HCEC 1CT (cell line): ENCODE measurements at regions not wholly inside any gene's neighbourhood (a gene's known extent, or its start where the extent isn't known, plus 50 kb on each side); places are given as distances from the start of the nearest gene placed in this dataset.
"Not testable (repeated sequence)": the region's sequence is repeated elsewhere in the genome, so short reads cannot be mapped to it uniquely, and the experiment has no call there.

Experiments used
- DNase-seq: peaks from one replicate; pipeline ENCODE4 v3.0.0-alpha.2; 2017

- no peak for DNase-seq
Measured at GRCh38 chrX:25130619-25131018, 114.9 kb upstream of the ARX start.

DNA sequence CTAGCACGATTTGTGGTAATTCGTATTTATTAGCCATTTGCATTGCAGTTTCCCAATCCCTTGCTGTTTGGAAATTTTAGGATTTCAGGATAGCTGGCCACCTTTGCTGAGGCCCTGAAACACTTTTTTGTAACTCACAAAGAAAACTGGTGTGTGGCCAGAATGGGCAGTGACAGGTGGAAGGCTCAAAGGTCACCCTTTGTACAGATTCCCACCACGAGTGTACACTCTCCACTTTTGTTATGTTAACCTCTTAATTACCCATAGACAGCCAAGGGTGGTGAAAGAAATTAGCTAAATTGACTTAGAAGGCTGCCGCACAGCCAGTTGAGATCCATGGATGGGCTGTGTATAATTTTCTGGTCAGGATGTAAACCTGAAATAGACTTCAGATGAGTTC is 109.7 kb upstream of the ARX start:
- no peak for DNase-seq

DNA sequence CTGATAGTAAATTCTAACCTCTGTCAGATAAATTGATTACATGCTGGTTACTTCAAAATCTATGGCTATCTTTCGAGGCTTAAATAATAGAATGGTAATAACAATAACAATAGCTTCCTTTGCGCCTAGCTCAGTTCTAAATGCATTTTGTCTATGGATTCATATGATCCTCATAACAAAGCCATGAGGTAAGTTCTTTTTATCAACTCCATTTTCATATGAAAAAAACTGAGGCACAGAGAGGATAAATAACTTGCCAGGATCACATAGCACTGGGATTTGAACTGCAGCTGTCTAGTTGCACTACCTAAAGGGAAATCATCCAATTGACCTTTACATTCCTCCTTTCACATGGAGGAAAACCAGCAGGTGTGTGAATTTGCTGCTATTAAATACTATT is 108.6 kb upstream of the ARX start:
- DNase-seq, result no peak

DNA sequence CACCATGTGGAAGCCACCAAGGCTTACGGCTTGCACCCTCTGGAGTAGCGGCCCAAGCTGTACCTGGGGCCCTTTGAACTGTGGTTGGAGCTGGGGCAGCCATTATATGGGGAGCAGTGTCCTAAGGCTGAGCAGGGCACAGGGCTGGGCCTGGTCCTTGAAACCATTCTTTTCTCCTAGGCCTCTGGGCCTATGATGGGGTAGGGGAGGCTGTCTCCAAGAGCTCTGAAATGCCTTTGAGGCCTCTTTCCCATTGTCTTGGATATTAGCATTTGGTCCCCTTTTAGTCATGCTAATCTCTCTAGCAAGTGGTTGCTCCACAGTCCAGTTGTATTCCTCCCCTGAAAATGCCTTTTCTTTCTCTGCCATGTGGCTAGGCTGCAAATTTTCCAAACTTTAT is 96.4 kb upstream of the ARX start:
- no peak for DNase-seq

DNA sequence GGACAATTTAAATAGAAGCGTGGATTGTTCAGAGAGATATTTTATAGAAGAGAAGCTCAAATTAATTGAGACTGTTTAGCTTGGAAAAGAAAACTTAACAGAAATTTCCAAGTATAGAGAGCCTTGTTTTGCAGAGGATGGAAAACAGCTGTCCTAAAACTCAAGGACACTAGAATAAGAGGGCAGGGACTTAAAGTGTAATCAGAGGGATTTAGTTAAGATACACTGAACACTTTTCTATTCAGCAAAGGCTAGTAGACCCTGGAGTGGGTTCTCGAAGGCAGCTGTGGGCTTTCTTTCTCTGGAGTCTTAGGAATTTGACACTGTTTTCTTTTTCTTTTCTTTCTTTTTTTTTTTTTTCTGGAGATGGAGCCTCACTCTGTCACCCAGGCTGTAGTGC is 92.7 kb upstream of the ARX start:
- DNase-seq, result no peak

DNA sequence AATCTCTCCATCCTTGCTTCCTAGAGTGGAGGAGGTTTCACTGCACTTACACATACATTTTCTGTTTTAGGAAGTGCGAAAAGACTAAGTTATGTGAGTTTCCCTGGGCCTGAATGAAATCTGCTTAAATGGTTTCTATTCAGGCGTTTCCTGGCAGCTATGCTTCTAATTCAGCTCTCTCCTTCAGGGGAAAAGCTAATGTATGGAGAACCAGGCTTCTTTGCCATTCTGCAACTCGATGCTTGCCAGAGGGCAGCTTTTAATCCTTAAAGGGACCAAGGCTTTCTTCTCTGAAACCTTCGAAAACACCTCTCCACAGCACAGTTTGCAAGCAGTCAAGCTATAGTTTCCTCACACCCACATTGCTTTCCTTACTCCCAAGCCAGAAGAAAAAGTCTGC is 89.5 kb upstream of the ARX start:
- no peak for DNase-seq

DNA sequence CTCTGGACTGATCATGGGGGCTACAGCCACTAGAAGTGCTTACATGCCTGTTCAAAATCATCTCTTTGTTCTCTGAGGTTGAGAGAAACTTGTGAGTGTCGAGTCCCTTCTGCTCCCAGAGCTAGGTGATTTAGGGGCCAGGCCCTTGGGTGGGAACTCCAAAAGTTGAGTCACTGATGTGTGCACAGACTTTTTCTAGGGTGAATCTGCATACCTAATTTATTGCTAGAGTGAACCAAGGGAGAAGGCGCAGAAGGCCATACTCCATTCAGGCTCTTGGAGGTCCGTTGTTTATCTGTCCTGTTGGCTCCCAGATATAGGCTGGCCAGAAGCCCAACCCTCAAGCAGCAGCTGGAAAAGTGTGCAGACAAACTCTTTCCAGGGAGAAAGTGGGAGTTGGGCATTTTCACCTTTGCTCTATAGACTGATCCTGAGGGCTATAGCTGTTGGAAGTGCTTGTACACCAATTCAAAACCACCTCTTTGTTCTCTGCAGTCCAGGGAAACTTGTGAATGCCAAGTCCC is 80.8 kb upstream of the ARX start:
- no peak for DNase-seq

DNA sequence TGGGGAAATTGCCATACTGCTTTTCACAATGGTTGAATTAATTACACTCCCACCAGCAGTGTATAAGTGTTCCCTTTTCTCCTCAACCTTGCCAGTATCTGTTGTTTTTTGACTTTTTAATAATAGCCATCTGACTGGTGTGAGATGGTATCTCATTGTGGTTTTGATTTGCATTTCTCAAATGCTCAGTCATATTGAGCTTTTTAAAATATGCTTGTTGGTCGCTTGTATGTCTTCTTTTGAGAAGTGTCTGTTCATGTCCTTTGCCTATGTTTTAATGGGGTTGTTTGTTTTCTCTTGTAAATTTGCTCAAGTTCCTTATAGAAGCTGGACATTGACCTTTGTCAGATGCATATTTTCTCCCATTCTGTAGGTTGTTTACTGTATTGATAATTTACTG is 75.4 kb upstream of the ARX start:
- DNase-seq, result not testable (repeated sequence)

DNA sequence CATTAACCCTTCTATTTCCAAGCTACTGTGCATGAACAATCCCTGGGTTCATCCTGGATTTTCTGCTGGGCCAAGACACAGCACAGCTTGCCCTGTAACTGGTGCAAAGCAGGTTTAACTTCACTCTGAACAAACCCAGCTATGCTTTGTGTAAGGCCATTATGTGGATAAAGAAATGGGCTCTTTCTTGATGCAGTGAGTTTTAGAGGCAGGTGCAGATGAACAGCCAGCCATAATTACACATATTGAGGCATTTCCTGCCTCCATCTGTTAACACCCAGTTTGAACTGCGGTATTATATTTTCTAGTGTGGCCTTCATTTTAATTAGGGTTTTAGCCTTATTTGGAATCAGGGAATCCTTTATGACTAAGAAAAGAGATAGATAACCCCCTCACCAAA is 68.7 kb upstream of the ARX start:
- no peak for DNase-seq

- DNase-seq, result no peak
Measured at GRCh38 chrX:25083661-25084060, 67.9 kb upstream of the ARX start.

- DNase-seq, result no peak
Measured at GRCh38 chrX:25079020-25079419, 63.3 kb upstream of the ARX start.

- no peak for DNase-seq
Measured at GRCh38 chrX:25076941-25077500, 61.3 kb upstream of the ARX start.

- DNase-seq, result no peak
Measured at GRCh38 chrX:25072247-25072646, 56.5 kb upstream of the ARX start.

DNA sequence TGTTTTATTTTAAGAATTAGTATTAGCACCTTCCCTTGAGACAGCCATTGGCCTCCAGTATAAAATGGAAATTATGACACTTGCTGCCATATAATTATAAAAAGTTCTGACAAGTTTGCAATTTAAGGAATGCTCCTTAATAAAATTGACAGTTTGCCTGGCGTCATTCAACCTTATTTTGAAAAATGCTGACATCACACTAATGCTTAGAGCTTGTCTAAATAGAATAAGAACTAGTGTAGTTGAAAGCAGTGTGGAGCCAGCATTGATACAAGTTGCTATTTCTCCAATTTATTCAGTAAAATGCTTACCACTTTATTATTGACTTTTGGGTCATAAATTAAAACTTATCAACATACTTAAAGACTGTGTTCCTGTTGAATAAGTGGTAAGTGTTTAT is 54.3 kb upstream of the ARX start:
- no peak for DNase-seq

DNA sequence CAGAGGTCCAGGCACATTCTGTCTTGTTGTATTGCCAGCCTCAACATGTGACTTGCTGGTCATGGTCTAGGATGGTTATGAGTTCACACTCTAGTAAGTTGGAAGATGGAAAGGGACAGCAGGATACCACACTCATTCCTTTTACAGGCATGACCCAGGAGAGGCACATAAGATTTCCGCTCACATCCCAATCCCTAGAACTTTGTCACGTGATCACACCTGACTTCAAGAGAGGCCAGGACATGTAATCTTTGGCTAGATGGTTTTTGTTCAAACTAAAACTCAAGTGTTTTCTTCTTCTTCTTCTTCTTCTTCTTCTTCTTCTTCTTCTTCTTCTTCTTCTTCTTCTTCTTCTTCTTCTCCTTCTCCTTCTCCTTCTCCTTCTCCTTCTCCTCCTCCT is 53.4 kb upstream of the ARX start:
- DNase-seq, result no peak

GRCh38 chrX:25068340-25068739 is 52.6 kb upstream of the ARX start:
- DNase-seq, result no peak

DNA sequence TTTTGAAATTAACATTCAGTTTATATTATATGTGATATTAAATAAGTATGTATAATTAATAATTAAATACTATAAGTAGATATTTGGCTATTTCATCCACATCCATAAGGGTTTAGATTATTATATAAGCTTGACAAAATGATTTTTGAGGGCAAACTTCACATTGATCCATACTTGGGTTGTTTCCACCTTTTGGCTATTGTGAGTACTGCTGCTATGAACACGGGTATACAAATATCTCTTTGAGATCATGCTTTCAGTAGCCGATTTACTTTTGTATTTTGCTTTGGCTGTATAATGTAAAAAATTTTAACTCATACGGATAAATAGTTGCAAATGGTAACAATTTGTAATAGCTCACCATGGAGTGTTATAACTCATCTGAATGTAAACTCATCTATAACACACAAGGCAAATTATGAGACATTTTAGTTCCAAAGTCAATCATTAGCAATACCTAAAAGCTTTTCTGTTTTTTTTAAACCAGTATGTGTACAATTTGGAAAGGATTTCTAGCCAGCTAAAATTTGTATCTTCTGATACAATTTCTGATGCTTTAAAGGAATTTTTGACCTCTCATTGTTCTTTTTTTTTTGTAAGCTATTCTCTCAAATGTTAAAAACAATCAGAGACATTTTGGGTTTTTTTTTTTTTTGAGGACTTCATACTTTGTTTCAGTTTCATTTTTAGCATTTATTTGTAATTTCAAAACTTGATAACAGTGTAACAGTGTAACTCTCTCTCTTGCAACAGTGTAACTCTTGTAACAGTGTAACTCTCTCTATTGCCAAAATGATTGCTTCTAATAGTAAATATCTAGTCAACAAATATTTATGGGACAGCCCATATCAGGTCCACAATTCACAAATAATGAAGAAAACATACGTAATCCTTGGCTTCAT is 51.8 kb upstream of the ARX start:
- DNase-seq, result no peak

DNA sequence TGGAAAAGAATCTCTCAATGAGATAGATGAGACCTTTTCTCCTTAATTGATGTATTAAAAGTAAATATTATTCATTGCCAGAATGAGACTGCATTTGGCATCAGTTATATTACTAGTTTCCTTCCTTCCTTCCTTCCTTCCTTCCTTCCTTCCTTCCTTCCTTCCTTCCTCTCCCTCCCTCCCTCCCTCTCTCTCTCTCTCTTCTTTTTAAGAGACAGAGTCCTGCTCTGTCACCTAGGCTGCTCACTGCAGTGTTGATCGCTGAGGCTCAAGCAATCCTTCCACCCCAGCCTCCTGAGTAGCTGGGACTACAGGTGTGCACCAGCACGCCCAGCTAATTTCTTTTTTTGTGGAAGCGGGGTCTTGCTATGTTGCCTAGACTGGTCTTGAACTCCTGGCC is 50.4 kb upstream of the ARX start:
- DNase-seq, result no peak
